Lower leg skin (tissue), 4 donors: ENCODE measurements at regions not wholly inside any gene's neighbourhood (a gene's known extent, or its start where the extent isn't known, plus 50 kb on each side); places are given as distances from the start of the nearest gene placed in this dataset.
A peak's percentile ranks its signal among the peaks of the same experiment; 100 is the strongest.

Experiments used
- DNase-seq, 2 donors: peaks; one replicate each; pipeline ENCODE4 v3.0.0-alpha.2; 2019; ENCODE audit warnings: low spot score in 2 of 2
- H3K4me3 ChIP-seq: fragments of 200-600 bp; sonication (generic); 2 replicates; pipeline ENCODE4 v1.5.1; 2017; ENCODE audit warnings: mild to moderate bottlenecking, low read depth; ENCODE audit not compliant: poor library complexity, severe bottlenecking
- CTCF ChIP-seq, 3 donors: fragments of 450-650 bp; IDR thresholded peaks; one replicate each; pipeline ENCODE4 v1.5.1; 2016; ENCODE audit warnings: antibody characterized with exemption in 3 of 3, mild to moderate bottlenecking in 3 of 3, moderate library complexity in 2 of 3
- POLR2A ChIP-seq, 2 donors: fragments of 450-650 bp; IDR thresholded peaks; one replicate each; pipeline ENCODE4 v1.6.1; 2016 to 2017; ENCODE audit warnings: antibody characterized with exemption in 2 of 2, mild to moderate bottlenecking in 1 of 2, moderate library complexity in 1 of 2
- WGBS, 2 donors: methylation state at CpG; one replicate each; pipeline ENCODE4 v1.1.5; 2018; 5-methylcytosine and 5-hydroxymethylcytosine counted together
- intact Hi-C: fragments of 100-400 bp; cut with DNase I; formaldehyde crosslinking; loops from one replicate; pipeline ENCODE4 v1.15.0; 2023; ENCODE audit warnings: low total_unique reads

- H3K4me3 ChIP-seq, result no peak overlapping the region
- DNase-seq, result peak; percentile 28 to 80
- WGBS, 2 donors, result 54 to 59% methylated on average over 12 of the region's 12 CpGs
- TF ChIP-seq CTCF (IDR thresholded peaks at IDR 0.05), result no peak
- TF ChIP-seq POLR2A (IDR thresholded peaks at IDR 0.05), result no peak
- intact Hi-C loops, result no loop called here
Measured at GRCh38 chr2:238657132-238658053, 190.5 kb upstream of the TWIST2 start.

GRCh38 chr2:238658054-238658407 is 189.9 kb upstream of the TWIST2 start:
- intact Hi-C loops, result no loop called here
- WGBS, 2 donors, result 91 to 93% methylated on average over 7 of the region's 7 CpGs
- DNase-seq, result peak in 1 of 2 donors; percentile 7
- no peak for TF ChIP-seq CTCF (IDR thresholded peaks at IDR 0.05)
- no peak for TF ChIP-seq POLR2A (IDR thresholded peaks at IDR 0.05)
- H3K4me3 ChIP-seq, result no peak overlapping the region

- no peak for TF ChIP-seq POLR2A (IDR thresholded peaks at IDR 0.05)
- TF ChIP-seq CTCF (IDR thresholded peaks at IDR 0.05), result no peak
- WGBS, 2 donors, result 90 to 92% methylated on average over 3 of the region's 3 CpGs
- intact Hi-C loops, result no loop called here
- DNase-seq, result peak in 1 of 2 donors; percentile 60
- H3K4me3 ChIP-seq, result no peak overlapping the region
Measured at GRCh38 chr2:238658820-238659219, 189.1 kb upstream of the TWIST2 start.

- no peak overlapping the region for H3K4me3 ChIP-seq
- intact Hi-C loops, result no loop called here
- TF ChIP-seq POLR2A (IDR thresholded peaks at IDR 0.05) (no peak), CTCF (IDR thresholded peaks at IDR 0.05) (no peak)
- WGBS, 2 donors, result 80 to 86% methylated on average over 6 of the region's 6 CpGs
- peak in 1 of 2 donors; percentile 9 for DNase-seq
Measured at GRCh38 chr2:238659231-238659630, 188.7 kb upstream of the TWIST2 start.

- WGBS, 2 donors, result 76 to 82% methylated on average over 9 of the region's 9 CpGs
- intact Hi-C loops, result no loop called here
- DNase-seq, result no peak
- no peak for TF ChIP-seq POLR2A (IDR thresholded peaks at IDR 0.05)
- TF ChIP-seq CTCF (IDR thresholded peaks at IDR 0.05), result no peak
- no peak overlapping the region for H3K4me3 ChIP-seq
Measured at GRCh38 chr2:238663586-238663985, 184.3 kb upstream of the TWIST2 start.
